ENCODE measurements at regions not wholly inside any gene's neighbourhood (a gene's known extent, or its start where the extent isn't known, plus 50 kb on each side); places are given as distances from the start of the nearest gene placed in this dataset.

GRCh38 chr2:226030369-226030768 is 630.9 kb downstream of the NYAP2 start:
- TF ChIP-seq MAX (IDR thresholded peaks at IDR 0.05) (no peak), CTCF (IDR thresholded peaks at IDR 0.05; ENCODE audit: low read depth, low read length, missing input control) (no peak), TAF1 (conservative IDR thresholded peaks at IDR 0.05) (no peak), JUND (IDR thresholded peaks at IDR 0.05) (no peak), RXRA (IDR thresholded peaks at IDR 0.05) (no peak), SP1 (IDR thresholded peaks at IDR 0.05) (no peak), FOXA1 (IDR thresholded peaks at IDR 0.05) (no peak), GABPA (IDR thresholded peaks at IDR 0.05 in 1 of 2, conservative IDR thresholded peaks at IDR 0.05 in 1 of 2) (no peak), RAD21 (IDR thresholded peaks at IDR 0.05) (no peak), FOXA2 (IDR thresholded peaks at IDR 0.05) (no peak), EGR1 (IDR thresholded peaks at IDR 0.05; ENCODE audit: low read depth in 2 of 2) (no peak)

All from liver (tissue), 3 donors.